Smooth muscle cell of the brain vasculature (primary cell): ENCODE measurements at regions not wholly inside any gene's neighbourhood (a gene's known extent, or its start where the extent isn't known, plus 50 kb on each side); places are given as distances from the start of the nearest gene placed in this dataset.

Source experiments
- DNase-seq: peaks from one replicate; pipeline ENCODE4 v3.0.0-alpha.2; 2012; ENCODE audit warnings: low read depth, low spot score

DNA sequence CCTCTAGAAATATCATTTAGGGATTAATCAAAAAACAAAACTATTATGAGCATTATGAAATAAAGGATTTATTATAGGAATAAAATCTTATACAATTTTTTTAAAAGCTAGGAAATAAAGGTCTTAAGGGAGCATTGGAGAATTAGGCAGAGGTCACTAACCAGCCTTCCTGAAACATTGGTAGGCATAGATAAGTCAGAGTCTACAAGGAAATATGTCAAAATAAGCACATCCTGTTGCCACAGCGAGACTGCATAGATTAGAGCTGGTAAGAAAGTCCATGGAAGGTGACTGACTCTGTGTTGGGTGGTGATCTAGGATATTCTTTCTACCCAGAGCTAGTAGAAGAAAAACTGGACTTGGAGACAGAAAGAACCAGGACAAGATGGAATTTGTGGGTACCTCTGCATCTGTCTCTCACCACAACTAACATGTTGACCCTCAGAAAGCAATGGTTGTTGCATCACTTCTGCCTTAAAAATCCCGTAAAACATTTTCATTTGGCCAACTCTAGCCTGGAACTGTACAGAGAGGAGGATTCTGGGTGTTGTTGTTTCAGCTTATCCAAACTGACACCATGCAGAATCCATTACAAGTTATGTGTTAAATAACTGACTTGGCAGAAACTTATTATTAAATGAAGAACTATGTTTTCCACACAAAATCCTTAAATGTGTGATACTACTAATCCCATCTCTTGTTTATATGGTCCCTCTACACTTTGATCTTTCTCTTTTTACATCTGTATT, 77.1 kb downstream of the FBXO5 start:
- DNase-seq: no peak

DNA sequence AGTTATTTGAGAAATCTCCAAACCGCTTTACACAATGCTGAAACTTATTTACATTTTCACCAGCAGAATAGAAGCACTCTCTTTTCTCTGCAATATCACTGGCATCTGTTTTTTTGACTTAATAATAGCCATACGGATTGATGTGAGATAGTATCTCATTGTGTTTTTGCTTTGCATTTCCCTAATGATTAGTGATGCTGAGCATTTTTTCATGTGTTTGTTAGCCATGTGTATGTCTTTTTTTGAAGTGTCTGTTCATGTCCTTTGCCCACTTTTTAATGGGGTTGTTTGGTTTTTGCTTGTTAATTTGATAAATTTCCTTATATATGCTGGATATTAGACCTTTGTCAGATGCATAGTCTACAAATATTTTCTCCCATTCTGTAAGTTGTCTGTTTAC, 73.6 kb downstream of the FBXO5 start:
- DNase-seq: no peak

DNA sequence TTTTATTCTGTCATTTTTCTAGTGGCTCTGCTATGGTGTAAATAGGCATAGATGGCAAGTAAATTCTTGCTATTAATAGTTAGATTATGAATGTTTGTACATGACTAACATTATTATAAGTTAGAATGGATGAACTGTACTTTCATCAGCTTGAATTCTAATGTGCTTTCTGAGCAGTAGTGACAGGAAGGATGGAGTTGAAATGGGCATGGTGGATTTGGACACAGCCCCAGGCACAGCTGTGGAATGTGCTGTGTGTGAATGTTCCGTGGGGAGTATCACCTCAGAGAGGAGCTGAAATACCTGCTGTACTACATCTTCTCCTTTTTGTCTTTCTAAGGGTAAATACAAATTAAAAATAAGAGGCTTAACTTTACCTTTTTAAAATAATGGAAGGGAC, 66.8 kb downstream of the FBXO5 start:
- no peak for DNase-seq

DNA sequence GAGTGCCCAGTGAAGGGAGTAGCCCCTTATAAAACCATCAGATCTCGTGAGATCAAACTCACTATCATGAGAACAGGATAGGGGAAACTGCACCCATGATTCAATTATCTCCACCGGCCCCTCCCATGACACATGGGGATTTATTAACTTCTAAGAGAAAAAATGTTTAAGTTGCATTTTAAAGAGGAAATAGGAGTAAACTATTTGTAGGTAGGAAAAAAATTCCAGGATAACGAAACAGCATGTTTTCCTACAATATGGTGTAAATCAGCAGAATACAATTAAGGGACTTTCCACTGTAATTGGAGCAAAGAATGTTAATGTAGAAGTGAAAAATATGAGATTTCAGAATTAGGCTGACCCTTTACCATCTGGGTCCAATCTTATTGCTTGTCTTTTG, 63.9 kb downstream of the FBXO5 start:
- no peak for DNase-seq

DNA sequence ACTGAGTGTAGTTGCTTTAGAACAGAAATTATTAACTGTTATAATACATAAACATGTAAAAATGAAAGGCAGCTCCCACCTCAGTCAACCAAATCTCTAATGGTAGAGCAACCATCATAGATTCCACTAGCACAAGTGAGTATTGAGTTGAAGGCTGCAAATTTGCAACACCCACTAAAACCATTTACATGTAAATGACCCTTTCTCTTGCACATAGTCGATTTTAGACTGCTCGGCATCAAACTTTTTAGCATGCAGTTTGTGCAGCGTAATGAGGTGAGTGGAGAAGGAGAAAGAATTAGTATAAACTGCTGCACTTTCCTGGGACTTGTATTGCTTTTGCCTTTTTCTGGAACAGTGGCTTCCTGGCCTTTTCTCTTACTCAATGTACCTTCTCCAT, 62.8 kb downstream of the FBXO5 start:
- no peak for DNase-seq
